ENCODE measurements at regions not wholly inside any gene's neighbourhood (a gene's known extent, or its start where the extent isn't known, plus 50 kb on each side); places are given as distances from the start of the nearest gene placed in this dataset.

GRCh38 chr5:40364441-40364840, 315.3 kb upstream of the PTGER4 start:
- no peak for TF ChIP-seq CTCF (conservative IDR thresholded peaks at IDR 0.05; ENCODE audit: low read length)
- no peak overlapping the region for H3K4me3 ChIP-seq (ENCODE audit: low read length)
- no peak for DNase-seq (ENCODE audit: low read depth)

GRCh38 chr5:40361378-40361777, 318.3 kb upstream of the PTGER4 start:
- no peak for DNase-seq (ENCODE audit: low read depth)
- TF ChIP-seq CTCF (conservative IDR thresholded peaks at IDR 0.05; ENCODE audit: low read length) = no peak
- no peak overlapping the region for H3K4me3 ChIP-seq (ENCODE audit: low read length)

DNA sequence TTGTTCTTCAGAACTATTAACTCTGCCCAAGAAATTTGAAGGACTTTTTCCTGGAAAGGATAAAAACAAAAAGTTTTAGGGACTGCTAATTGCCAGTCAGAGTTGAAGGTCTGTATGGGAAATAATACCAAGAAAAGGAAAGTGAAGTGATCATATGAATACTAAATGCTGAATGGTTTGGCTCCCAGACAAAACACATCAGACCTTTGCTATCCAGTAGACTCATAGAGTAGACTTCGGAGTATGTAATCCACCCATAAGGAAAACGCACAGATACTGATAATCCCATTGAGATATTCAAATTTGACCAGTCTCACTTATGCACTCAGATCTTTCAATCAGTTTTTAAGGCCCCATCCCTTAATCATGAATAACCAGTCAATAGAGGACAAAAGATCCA, 319.0 kb upstream of the PTGER4 start:
- no peak for DNase-seq (ENCODE audit: low read depth)
- H3K4me3 ChIP-seq (ENCODE audit: low read length) = no peak overlapping the region
- no peak for TF ChIP-seq CTCF (conservative IDR thresholded peaks at IDR 0.05; ENCODE audit: low read length)

DNA sequence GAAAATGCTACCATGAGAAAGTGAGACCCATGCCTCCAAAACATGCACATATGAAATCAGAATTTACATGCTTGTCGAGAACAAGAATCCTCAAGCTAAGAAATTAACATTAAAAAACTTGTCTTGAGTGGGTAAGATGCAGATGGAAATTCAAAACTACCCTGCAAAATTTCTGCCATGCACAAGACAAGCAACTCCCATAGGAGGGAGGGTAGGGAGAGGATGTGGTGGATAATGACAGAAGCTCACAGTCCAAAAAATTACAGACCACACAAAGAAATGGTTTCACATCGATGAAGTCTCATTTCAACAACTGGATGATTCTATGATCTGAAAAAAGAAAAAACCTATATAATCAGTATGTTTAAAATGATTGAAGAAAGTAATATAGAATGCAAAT, 319.9 kb upstream of the PTGER4 start:
- H3K4me3 ChIP-seq (ENCODE audit: low read length) = no peak overlapping the region
- TF ChIP-seq CTCF (conservative IDR thresholded peaks at IDR 0.05; ENCODE audit: low read length) = no peak
- no peak for DNase-seq (ENCODE audit: low read depth)

DNA sequence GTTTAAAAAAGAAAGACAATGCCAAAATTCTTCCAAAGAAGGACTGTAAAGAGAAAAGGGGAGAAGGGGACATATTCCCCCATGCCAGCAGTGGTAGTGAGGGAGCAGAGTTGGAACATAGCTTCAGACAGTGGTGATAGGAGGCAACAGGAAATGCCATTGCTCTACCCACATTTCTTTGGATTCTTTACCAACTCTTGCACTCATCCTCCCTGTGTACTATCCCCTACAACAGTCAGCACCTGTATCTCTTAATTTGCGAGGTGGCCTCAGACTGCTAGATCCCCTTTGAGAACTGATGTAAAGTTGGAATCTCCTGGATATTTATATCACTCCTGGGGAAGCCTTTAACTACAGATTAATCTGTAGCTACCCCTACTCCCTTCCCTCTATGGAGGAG, 320.6 kb upstream of the PTGER4 start:
- no peak for TF ChIP-seq CTCF (conservative IDR thresholded peaks at IDR 0.05; ENCODE audit: low read length)
- no peak for DNase-seq (ENCODE audit: low read depth)
- no peak overlapping the region for H3K4me3 ChIP-seq (ENCODE audit: low read length)

DNA sequence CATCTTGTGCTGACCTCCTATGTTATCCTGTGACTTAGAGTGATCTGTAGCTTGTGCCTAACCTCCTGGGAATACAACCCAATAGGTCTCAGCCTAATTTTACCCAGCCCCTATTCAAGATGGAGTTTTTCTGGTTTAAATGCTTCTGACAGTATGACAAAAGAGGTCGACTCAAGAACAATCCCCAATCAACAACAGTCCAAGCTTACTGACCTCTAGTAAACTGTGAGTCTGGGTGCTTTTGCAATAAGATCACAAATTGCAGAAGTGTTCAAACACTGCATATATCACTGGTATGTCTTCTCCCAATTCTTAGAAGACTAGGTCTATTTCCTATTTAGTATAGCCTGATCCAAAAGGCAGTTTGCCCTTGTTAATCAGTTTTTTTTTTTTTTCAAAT, 323.5 kb upstream of the PTGER4 start:
- TF ChIP-seq CTCF (conservative IDR thresholded peaks at IDR 0.05; ENCODE audit: low read length) = no peak
- no peak for DNase-seq (ENCODE audit: low read depth)

GRCh38 chr5:40355846-40356245, 323.9 kb upstream of the PTGER4 start:
- H3K4me3 ChIP-seq (ENCODE audit: low read length) = no peak overlapping the region
- no peak for TF ChIP-seq CTCF (conservative IDR thresholded peaks at IDR 0.05; ENCODE audit: low read length)
- no peak for DNase-seq (ENCODE audit: low read depth)

More for the DNA sequence above, 323.5 kb upstream of the PTGER4 start:
- H3K4me3 ChIP-seq (ENCODE audit: low read length) = no peak overlapping the region
